Right lobe of liver (tissue), 4 donors: ENCODE measurements at regions not wholly inside any gene's neighbourhood (a gene's known extent, or its start where the extent isn't known, plus 50 kb on each side); places are given as distances from the start of the nearest gene placed in this dataset.

Experiments
- CTCF ChIP-seq, 4 donors: fragments of 200-600 bp in 3 of 4; fragments of 450-650 bp in 1 of 4; IDR thresholded peaks; one replicate each; pipeline versions ENCODE4 v1.5.1 to v1.8.0; 2016 to 2022; ENCODE audit warnings: antibody characterized with exemption in 4 of 4, mild to moderate bottlenecking in 2 of 4
- POLR2A ChIP-seq: fragments of 450-650 bp; IDR thresholded peaks from one replicate; pipeline ENCODE4 v1.6.1; 2017; ENCODE audit warnings: antibody characterized with exemption, mild to moderate bottlenecking
- donor health status: DM: no; HTN: no; CAD: no.
- donor health status: DM: no; HTN: no; CAD: no.
- donor health status: DM: no; HTN: yes; CAD: no.

- TF ChIP-seq POLR2A = no peak
- no peak for TF ChIP-seq CTCF (IDR thresholded peaks at IDR 0.05)
Observed at GRCh38 chr4:103478210-103478609, 241.6 kb downstream of the TACR3 start.
